Fibroblast of lung (primary cell): ENCODE measurements at regions not wholly inside any gene's neighbourhood (a gene's known extent, or its start where the extent isn't known, plus 50 kb on each side); places are given as distances from the start of the nearest gene placed in this dataset.

Experiments
- EZH2 ChIP-seq: IDR thresholded peaks from 2 replicates; pipeline ENCODE4 v1.5.1; 2012; ENCODE audit warnings: low read length, control low read depth, mild to moderate bottlenecking; ENCODE audit errors: missing control alignments
- TF ChIP-seq, protein P1 (sequence below), 2 donors: IDR thresholded peaks in 1 of 2; conservative IDR thresholded peaks in 1 of 2; 1 replicate in 1 of 2; 2 replicates in 1 of 2; pipeline ENCODE4 v1.5.1; 2011 to 2012; ENCODE audit warnings: low read length in 2 of 2, control low read depth in 1 of 2, inconsistent platforms in 1 of 2, low read depth in 1 of 2, mild to moderate bottlenecking in 1 of 2

DNA sequence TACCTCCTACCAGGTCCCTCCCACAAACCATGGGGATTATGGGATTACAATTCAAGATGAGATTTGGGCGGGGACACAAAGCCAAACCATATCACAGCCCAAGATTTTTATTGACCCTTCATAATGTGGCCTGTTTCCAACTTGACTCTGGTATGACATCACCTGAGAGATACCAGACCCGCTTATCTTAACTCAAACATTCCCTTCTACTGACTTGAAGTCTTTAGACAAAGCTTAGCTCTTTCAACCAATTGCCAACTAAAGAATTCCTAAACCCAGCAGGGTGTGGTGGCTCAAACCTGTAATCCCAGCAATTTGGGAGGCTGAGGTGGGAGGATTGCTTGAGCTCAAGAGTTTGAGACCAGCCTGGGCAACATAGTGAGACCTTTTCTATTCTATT lies 67.9 kb downstream of the CLRN3 start:
- TF ChIP-seq, protein P1, sequence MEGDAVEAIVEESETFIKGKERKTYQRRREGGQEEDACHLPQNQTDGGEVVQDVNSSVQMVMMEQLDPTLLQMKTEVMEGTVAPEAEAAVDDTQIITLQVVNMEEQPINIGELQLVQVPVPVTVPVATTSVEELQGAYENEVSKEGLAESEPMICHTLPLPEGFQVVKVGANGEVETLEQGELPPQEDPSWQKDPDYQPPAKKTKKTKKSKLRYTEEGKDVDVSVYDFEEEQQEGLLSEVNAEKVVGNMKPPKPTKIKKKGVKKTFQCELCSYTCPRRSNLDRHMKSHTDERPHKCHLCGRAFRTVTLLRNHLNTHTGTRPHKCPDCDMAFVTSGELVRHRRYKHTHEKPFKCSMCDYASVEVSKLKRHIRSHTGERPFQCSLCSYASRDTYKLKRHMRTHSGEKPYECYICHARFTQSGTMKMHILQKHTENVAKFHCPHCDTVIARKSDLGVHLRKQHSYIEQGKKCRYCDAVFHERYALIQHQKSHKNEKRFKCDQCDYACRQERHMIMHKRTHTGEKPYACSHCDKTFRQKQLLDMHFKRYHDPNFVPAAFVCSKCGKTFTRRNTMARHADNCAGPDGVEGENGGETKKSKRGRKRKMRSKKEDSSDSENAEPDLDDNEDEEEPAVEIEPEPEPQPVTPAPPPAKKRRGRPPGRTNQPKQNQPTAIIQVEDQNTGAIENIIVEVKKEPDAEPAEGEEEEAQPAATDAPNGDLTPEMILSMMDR (conservative IDR thresholded peaks at IDR 0.05 in 1 of 2, IDR thresholded peaks at IDR 0.05 in 1 of 2; ENCODE audit: low read depth in 1 of 2, low read length in 2 of 2): no peak
- TF ChIP-seq EZH2: no peak
